CD14-positive monocyte (primary cell): ENCODE measurements at regions not wholly inside any gene's neighbourhood (a gene's known extent, or its start where the extent isn't known, plus 50 kb on each side); places are given as distances from the start of the nearest gene placed in this dataset.

ENCODE experiments used
- DNase-seq, 3 donors: peaks; one replicate each; pipeline ENCODE4 v3.0.0-alpha.2; 2011 to 2022
- H2AFZ ChIP-seq: 2 replicates; pipeline ENCODE4 v1.6.0; 2012; ENCODE audit warnings: mild to moderate bottlenecking, low read depth, low read length, inconsistent platforms; ENCODE audit not compliant: insufficient read depth, poor library complexity, severe bottlenecking
- H3K27ac ChIP-seq, 2 donors: 1 replicate in 1 of 2; 2 replicates in 1 of 2; pipeline ENCODE4 v1.5.1; 2012 to 2013; ENCODE audit warnings: low read length in 2 of 2, control low read depth in 1 of 2, inconsistent platforms in 1 of 2, low read depth in 1 of 2, mild to moderate bottlenecking in 1 of 2
- H3K27me3 ChIP-seq, 2 donors: one replicate each; pipeline versions ENCODE4 v1.6.0 to v1.6.1; 2011 to 2013; ENCODE audit warnings: low read length in 2 of 2; ENCODE audit not compliant: control insufficient read depth in 2 of 2, insufficient read depth in 2 of 2
- H3K36me3 ChIP-seq, 2 donors: replicated peaks in 1 of 2; 1 replicate in 1 of 2; 2 replicates in 1 of 2; pipeline versions ENCODE4 v1.5.1 to v1.6.1; 2012 to 2013; ENCODE audit warnings: low read length in 2 of 2, control low read depth in 1 of 2, inconsistent platforms in 1 of 2, mild to moderate bottlenecking in 1 of 2; ENCODE audit not compliant: insufficient read depth in 2 of 2, control insufficient read depth in 1 of 2
- H3K4me1 ChIP-seq, 2 donors: 1 replicate in 1 of 2; 2 replicates in 1 of 2; pipeline versions ENCODE4 v1.5.1 to v1.6.1; 2012 to 2013; ENCODE audit warnings: low read length in 2 of 2, control low read depth in 1 of 2, inconsistent platforms in 1 of 2, mild to moderate bottlenecking in 1 of 2, moderate library complexity in 1 of 2; ENCODE audit not compliant: insufficient read depth in 2 of 2, control insufficient read depth in 1 of 2
- H3K4me2 ChIP-seq: replicated peaks from 2 replicates; pipeline ENCODE3; 2012; ENCODE audit warnings: low read length, moderate library complexity, mild to moderate bottlenecking; ENCODE audit not compliant: poor library complexity, severe bottlenecking; ENCODE audit errors: extremely low read depth
- H3K4me3 ChIP-seq, 3 experiments: fragments of 200-600 bp in 1 of 3; sonication (generic) in 1 of 3; replicated peaks in 1 of 3; 1 replicate in 2 of 3; 2 replicates in 1 of 3; pipeline ENCODE4 v1.5.1; 2011 to 2013; ENCODE audit warnings: low read length in 3 of 3, mild to moderate bottlenecking in 3 of 3, control low read depth in 2 of 3, low read depth in 2 of 3, inconsistent platforms in 1 of 3, moderate library complexity in 1 of 3
- H3K79me2 ChIP-seq: 2 replicates; pipeline ENCODE4 v1.6.0; 2012; ENCODE audit warnings: mild to moderate bottlenecking, control low read depth, inconsistent platforms, low read length, moderate library complexity; ENCODE audit not compliant: insufficient read depth
- H3K9ac ChIP-seq: 2 replicates; pipeline ENCODE4 v1.6.0; 2017; ENCODE audit warnings: low read length, mild to moderate bottlenecking; ENCODE audit not compliant: insufficient read depth, poor library complexity, severe bottlenecking
- H3K9me3 ChIP-seq, 2 donors: replicated peaks in 1 of 2; 1 replicate in 1 of 2; 2 replicates in 1 of 2; pipeline versions ENCODE4 v1.5.1 to v1.6.1; 2012 to 2013; ENCODE audit warnings: low read length in 2 of 2, control low read depth in 1 of 2; ENCODE audit not compliant: control insufficient read depth in 1 of 2, insufficient read depth in 1 of 2
- H4K20me1 ChIP-seq: 2 replicates; pipeline ENCODE4 v1.6.0; 2012; ENCODE audit warnings: mild to moderate bottlenecking, low read length, control low read depth, moderate library complexity; ENCODE audit not compliant: insufficient read depth
- H3K27ac Mint-ChIP-seq, 7 donors: one replicate each; pipeline ENCODE4 v1.8.0; 2020; ENCODE audit warnings: mild to moderate bottlenecking in 7 of 7, mixed read lengths in 7 of 7, moderate library complexity in 6 of 7, inconsistent platforms in 2 of 7
- H3K27me3 Mint-ChIP-seq, 3 donors: one replicate each; pipeline ENCODE4 v1.8.0; 2021 to 2022; ENCODE audit warnings: low read depth in 3 of 3, mild to moderate bottlenecking in 3 of 3, mixed read lengths in 3 of 3, moderate library complexity in 3 of 3, inconsistent platforms in 1 of 3
- H3K36me3 Mint-ChIP-seq, 2 donors: one replicate each; pipeline ENCODE4 v1.8.0; 2020; ENCODE audit warnings: mixed read lengths in 2 of 2, inconsistent platforms in 1 of 2, mild to moderate bottlenecking in 1 of 2
- H3K4me1 Mint-ChIP-seq: one replicate; pipeline ENCODE4 v1.8.0; 2020; ENCODE audit warnings: mild to moderate bottlenecking, mixed read lengths
- H3K4me3 Mint-ChIP-seq, 2 donors: one replicate each; pipeline ENCODE4 v1.8.0; 2020; ENCODE audit warnings: mild to moderate bottlenecking in 2 of 2, mixed read lengths in 2 of 2, moderate library complexity in 1 of 2
- H3K9me3 Mint-ChIP-seq, 7 donors: one replicate each; pipeline ENCODE4 v1.8.0; 2020 to 2022; ENCODE audit warnings: mixed read lengths in 7 of 7, mild to moderate bottlenecking in 6 of 7, moderate library complexity in 6 of 7, inconsistent platforms in 2 of 7
- CTCF ChIP-seq: fragments of 200-600 bp; IDR thresholded peaks from one replicate; pipeline ENCODE4 v1.8.0; 2022; ENCODE audit warnings: antibody characterized with exemption, mild to moderate bottlenecking
- WGBS: methylation state at CpG from one replicate; pipeline ENCODE4 v1.1.5; 2013; ENCODE audit warnings: missing lambda C conversion rate; ENCODE audit not compliant: insufficient coverage; 5-methylcytosine and 5-hydroxymethylcytosine counted together
- intact Hi-C, 2 donors: fragments of 100-400 bp; cut with micrococcal nuclease; formaldehyde crosslinking; loops; one replicate each; pipeline versions ENCODE4 v1.15.0 to v1.15.1; 2023

DNA sequence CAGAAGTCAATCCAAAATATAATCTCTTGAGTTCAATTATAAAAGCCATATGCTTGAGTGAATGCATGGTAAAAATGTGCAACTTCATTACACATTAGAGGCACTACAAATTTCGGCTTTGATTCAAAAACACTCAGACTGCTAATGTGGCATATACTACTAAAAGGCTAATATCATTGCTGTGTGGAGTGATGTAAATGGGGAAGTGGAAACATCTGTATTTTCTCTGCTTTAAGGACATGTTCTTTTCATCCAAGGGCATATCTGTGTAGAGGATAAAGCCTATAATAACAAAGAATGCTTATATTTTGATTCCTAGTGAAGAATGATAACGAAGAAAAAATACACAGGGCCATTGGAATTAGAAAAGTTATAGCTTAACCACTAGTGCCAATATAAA, 643.9 kb upstream of the ZNF608 start:
- H3K9me3 ChIP-seq: peaks cover 0 to under 1% of the 10 kb centered on the region in 2 donors
- WGBS: no CpG with 5 or more reads among the region's 2 CpGs
- no peak overlapping the region for H3K27ac ChIP-seq
- Mint-ChIP-seq H3K36me3 (no peaks in the 10 kb centered on the region), H3K27ac (no peak overlapping the region), H3K9me3 (peaks cover 0 to 4% (median 1%) of the 10 kb centered on the region in 7 donors), H3K27me3 (peaks cover 0 to 1% (median 0%) of the 10 kb centered on the region in 3 donors), H3K4me3 (no peak overlapping the region), H3K4me1 (no peaks in the 10 kb centered on the region)
- no peaks in the 10 kb centered on the region for H3K79me2 ChIP-seq
- H3K4me2 ChIP-seq: no peak overlapping the region
- no peaks in the 10 kb centered on the region for H4K20me1 ChIP-seq
- DNase-seq: no peak
- no peak overlapping the region for H3K9ac ChIP-seq
- intact Hi-C loops: no loop called here
- no peaks in the 10 kb centered on the region for H3K4me1 ChIP-seq
- H2AFZ ChIP-seq: no peak overlapping the region
- no peaks in the 10 kb centered on the region for H3K27me3 ChIP-seq
- no peaks in the 10 kb centered on the region for H3K36me3 ChIP-seq
- H3K4me3 ChIP-seq: no peak overlapping the region
- TF ChIP-seq CTCF: no peak

- no peak for TF ChIP-seq CTCF
- no peak overlapping the region for H3K4me3 ChIP-seq
- no peak for DNase-seq
- no peaks in the 10 kb centered on the region for H3K27me3 ChIP-seq
- Mint-ChIP-seq H3K27me3 (peaks cover 0 to 1% (median 0%) of the 10 kb centered on the region in 3 donors), H3K9me3 (peaks cover 2 to 9% (median 5%) of the 10 kb centered on the region in 7 donors), H3K36me3 (no peaks in the 10 kb centered on the region), H3K27ac (no peak overlapping the region), H3K4me3 (no peak overlapping the region), H3K4me1 (no peaks in the 10 kb centered on the region)
- intact Hi-C loops: no loop called here
- H3K9me3 ChIP-seq: peaks cover 0 to 3% of the 10 kb centered on the region in 2 donors
- H2AFZ ChIP-seq: no peak overlapping the region
- no peaks in the 10 kb centered on the region for H3K79me2 ChIP-seq
- no peak overlapping the region for H3K27ac ChIP-seq
- H3K4me1 ChIP-seq: no peaks in the 10 kb centered on the region
- no peak overlapping the region for H3K9ac ChIP-seq
- no peaks in the 10 kb centered on the region for H3K36me3 ChIP-seq
- H3K4me2 ChIP-seq: no peak overlapping the region
- H4K20me1 ChIP-seq: no peaks in the 10 kb centered on the region
These were observed 646.9 kb upstream of the ZNF608 start for GRCh38 chr5:125393221-125393815.
